ENCODE measurements at regions not wholly inside any gene's neighbourhood (a gene's known extent, or its start where the extent isn't known, plus 50 kb on each side); places are given as distances from the start of the nearest gene placed in this dataset.
"Not testable (repeated sequence)": the region's sequence is repeated elsewhere in the genome, so short reads cannot be mapped to it uniquely, and the experiment has no call there.

GRCh38 chr20:30515915-30516314, 741.5 kb upstream of the DEFB115 start:
- H3K9me2 ChIP-seq (replicated peaks; ENCODE audit: insufficient read depth, low read length); H3K27me3 ChIP-seq (ENCODE audit: low read length); H4K20me1 ChIP-seq (ENCODE audit: insufficient read depth, low read depth, low read length); DNase-seq; H3K4me3 ChIP-seq (ENCODE audit: low read length); H3K27ac ChIP-seq (ENCODE audit: low read length); H3K9me3 ChIP-seq (ENCODE audit: low read length); H3K4me1 ChIP-seq (ENCODE audit: low read length); H3K4me2 ChIP-seq (ENCODE audit: low read depth, low read length, poor library complexity, severe bottlenecking); H3K36me3 ChIP-seq (ENCODE audit: insufficient read depth, low read length); H3K79me2 ChIP-seq (ENCODE audit: low read length); H2AFZ ChIP-seq (ENCODE audit: low read length); H3K9ac ChIP-seq (ENCODE audit: low read length): not testable (repeated sequence)

GRCh38 chr20:30518906-30519305, 738.6 kb upstream of the DEFB115 start:
- H3K9ac ChIP-seq (ENCODE audit: low read length); H3K9me2 ChIP-seq (replicated peaks; ENCODE audit: insufficient read depth, low read length); H3K36me3 ChIP-seq (ENCODE audit: insufficient read depth, low read length); H3K4me2 ChIP-seq (ENCODE audit: low read depth, low read length, poor library complexity, severe bottlenecking); H3K9me3 ChIP-seq (ENCODE audit: low read length); H3K27ac ChIP-seq (ENCODE audit: low read length); H3K4me1 ChIP-seq (ENCODE audit: low read length); H4K20me1 ChIP-seq (ENCODE audit: insufficient read depth, low read depth, low read length); H2AFZ ChIP-seq (ENCODE audit: low read length); H3K4me3 ChIP-seq (ENCODE audit: low read length); DNase-seq; H3K27me3 ChIP-seq (ENCODE audit: low read length); H3K79me2 ChIP-seq (ENCODE audit: low read length): not testable (repeated sequence)

GRCh38 chr20:30521686-30522415, 735.6 kb upstream of the DEFB115 start:
- not testable (repeated sequence) for H3K4me3 ChIP-seq (ENCODE audit: low read length); H2AFZ ChIP-seq (ENCODE audit: low read length); H3K9me2 ChIP-seq (replicated peaks; ENCODE audit: insufficient read depth, low read length); H3K27me3 ChIP-seq (ENCODE audit: low read length); H3K27ac ChIP-seq (ENCODE audit: low read length); H3K9ac ChIP-seq (ENCODE audit: low read length); H3K36me3 ChIP-seq (ENCODE audit: insufficient read depth, low read length); H3K4me2 ChIP-seq (ENCODE audit: low read depth, low read length, poor library complexity, severe bottlenecking); DNase-seq; H3K4me1 ChIP-seq (ENCODE audit: low read length); H3K79me2 ChIP-seq (ENCODE audit: low read length); H4K20me1 ChIP-seq (ENCODE audit: insufficient read depth, low read depth, low read length); H3K9me3 ChIP-seq (ENCODE audit: low read length)

GRCh38 chr20:30524155-30524554, 733.3 kb upstream of the DEFB115 start:
- not testable (repeated sequence) for H3K4me1 ChIP-seq (ENCODE audit: low read length); H3K9me2 ChIP-seq (replicated peaks; ENCODE audit: insufficient read depth, low read length); H2AFZ ChIP-seq (ENCODE audit: low read length); H3K9ac ChIP-seq (ENCODE audit: low read length); H3K9me3 ChIP-seq (ENCODE audit: low read length); DNase-seq; H3K27ac ChIP-seq (ENCODE audit: low read length); H3K27me3 ChIP-seq (ENCODE audit: low read length); H3K36me3 ChIP-seq (ENCODE audit: insufficient read depth, low read length); H4K20me1 ChIP-seq (ENCODE audit: insufficient read depth, low read depth, low read length); H3K79me2 ChIP-seq (ENCODE audit: low read length); H3K4me2 ChIP-seq (ENCODE audit: low read depth, low read length, poor library complexity, severe bottlenecking); H3K4me3 ChIP-seq (ENCODE audit: low read length)

GRCh38 chr20:30524761-30525160, 732.7 kb upstream of the DEFB115 start:
- H3K9ac ChIP-seq (ENCODE audit: low read length); H3K4me1 ChIP-seq (ENCODE audit: low read length); H4K20me1 ChIP-seq (ENCODE audit: insufficient read depth, low read depth, low read length); H3K9me3 ChIP-seq (ENCODE audit: low read length); H3K79me2 ChIP-seq (ENCODE audit: low read length); H3K27me3 ChIP-seq (ENCODE audit: low read length); H3K36me3 ChIP-seq (ENCODE audit: insufficient read depth, low read length); H3K4me2 ChIP-seq (ENCODE audit: low read depth, low read length, poor library complexity, severe bottlenecking); H2AFZ ChIP-seq (ENCODE audit: low read length); DNase-seq; H3K27ac ChIP-seq (ENCODE audit: low read length); H3K9me2 ChIP-seq (replicated peaks; ENCODE audit: insufficient read depth, low read length); H3K4me3 ChIP-seq (ENCODE audit: low read length): not testable (repeated sequence)

- not testable (repeated sequence) for DNase-seq; H3K9me3 ChIP-seq (ENCODE audit: low read length); H3K9ac ChIP-seq (ENCODE audit: low read length); H4K20me1 ChIP-seq (ENCODE audit: insufficient read depth, low read depth, low read length); H2AFZ ChIP-seq (ENCODE audit: low read length); H3K9me2 ChIP-seq (replicated peaks; ENCODE audit: insufficient read depth, low read length); H3K4me2 ChIP-seq (ENCODE audit: low read depth, low read length, poor library complexity, severe bottlenecking); H3K36me3 ChIP-seq (ENCODE audit: insufficient read depth, low read length); H3K79me2 ChIP-seq (ENCODE audit: low read length); H3K27ac ChIP-seq (ENCODE audit: low read length); H3K4me1 ChIP-seq (ENCODE audit: low read length); H3K27me3 ChIP-seq (ENCODE audit: low read length); H3K4me3 ChIP-seq (ENCODE audit: low read length)
Observed at GRCh38 chr20:30533653-30534052, 723.8 kb upstream of the DEFB115 start.

- not testable (repeated sequence) for H3K4me1 ChIP-seq (ENCODE audit: low read length); H3K27ac ChIP-seq (ENCODE audit: low read length); H3K4me3 ChIP-seq (ENCODE audit: low read length); H3K27me3 ChIP-seq (ENCODE audit: low read length); H3K9me2 ChIP-seq (replicated peaks; ENCODE audit: insufficient read depth, low read length); H2AFZ ChIP-seq (ENCODE audit: low read length); H3K4me2 ChIP-seq (ENCODE audit: low read depth, low read length, poor library complexity, severe bottlenecking); H3K79me2 ChIP-seq (ENCODE audit: low read length); H3K9me3 ChIP-seq (ENCODE audit: low read length); DNase-seq; H3K36me3 ChIP-seq (ENCODE audit: insufficient read depth, low read length); H4K20me1 ChIP-seq (ENCODE audit: insufficient read depth, low read depth, low read length); H3K9ac ChIP-seq (ENCODE audit: low read length)
Observed at GRCh38 chr20:30537459-30537858, 720.0 kb upstream of the DEFB115 start.

GRCh38 chr20:30540330-30541069, 717.0 kb upstream of the DEFB115 start:
- DNase-seq; H3K9me3 ChIP-seq (ENCODE audit: low read length); H3K4me3 ChIP-seq (ENCODE audit: low read length); H4K20me1 ChIP-seq (ENCODE audit: insufficient read depth, low read depth, low read length); H3K36me3 ChIP-seq (ENCODE audit: insufficient read depth, low read length); H2AFZ ChIP-seq (ENCODE audit: low read length); H3K79me2 ChIP-seq (ENCODE audit: low read length); H3K4me1 ChIP-seq (ENCODE audit: low read length); H3K4me2 ChIP-seq (ENCODE audit: low read depth, low read length, poor library complexity, severe bottlenecking); H3K27me3 ChIP-seq (ENCODE audit: low read length); H3K9me2 ChIP-seq (replicated peaks; ENCODE audit: insufficient read depth, low read length); H3K9ac ChIP-seq (ENCODE audit: low read length); H3K27ac ChIP-seq (ENCODE audit: low read length): not testable (repeated sequence)
